GM21528 (cell line): ENCODE measurements at regions not wholly inside any gene's neighbourhood (a gene's known extent, or its start where the extent isn't known, plus 50 kb on each side); places are given as distances from the start of the nearest gene placed in this dataset.

Source experiments
- ATAC-seq: cut with Tn5 transposase; IDR thresholded peaks from one replicate; pipeline ENCODE4 v1.9.1; 2021; ENCODE audit warnings: mild to moderate bottlenecking, moderate library complexity; ENCODE audit not compliant: unreplicated experiment, low FRiP score

DNA sequence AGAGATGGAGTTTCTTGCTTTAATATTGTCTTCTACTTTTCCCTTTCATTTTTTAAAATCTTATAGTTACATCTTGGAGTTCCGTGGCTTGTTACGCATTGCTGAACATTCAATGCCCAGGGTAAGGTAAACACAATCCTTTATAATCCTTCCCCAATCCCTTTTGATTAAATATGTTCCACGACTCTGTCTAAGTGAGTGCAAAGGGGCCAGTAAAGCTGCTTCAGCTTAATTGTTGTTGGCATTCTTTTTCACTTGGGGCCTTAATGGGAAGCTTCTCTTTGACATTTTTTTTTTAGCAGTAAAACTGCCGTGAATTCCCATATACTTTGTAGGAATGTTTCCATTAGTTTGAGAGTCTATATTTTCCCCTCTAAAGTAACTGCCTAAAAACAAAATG lies 1028.1 kb downstream of the C4orf33 start:
- no peak for ATAC-seq

DNA sequence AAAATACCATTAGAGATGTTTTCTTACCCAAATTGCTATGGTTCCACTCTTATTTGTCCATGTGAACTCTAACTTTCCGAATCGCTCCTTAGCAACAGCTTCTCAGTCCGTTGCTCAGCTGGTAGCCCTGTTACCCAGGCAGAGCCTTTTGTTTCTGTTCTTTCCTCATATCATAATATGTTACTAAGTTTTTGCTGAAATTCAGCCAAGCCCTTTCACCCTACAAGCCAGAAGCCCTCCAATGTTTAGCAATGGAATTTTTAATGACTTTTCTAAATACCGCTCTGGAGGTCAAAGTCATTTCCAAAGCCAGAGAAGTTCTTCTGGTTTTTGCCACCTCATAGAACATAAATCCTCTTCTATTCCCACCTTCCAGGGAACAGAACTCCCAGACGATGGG lies 1029.5 kb downstream of the C4orf33 start:
- no peak for ATAC-seq

DNA sequence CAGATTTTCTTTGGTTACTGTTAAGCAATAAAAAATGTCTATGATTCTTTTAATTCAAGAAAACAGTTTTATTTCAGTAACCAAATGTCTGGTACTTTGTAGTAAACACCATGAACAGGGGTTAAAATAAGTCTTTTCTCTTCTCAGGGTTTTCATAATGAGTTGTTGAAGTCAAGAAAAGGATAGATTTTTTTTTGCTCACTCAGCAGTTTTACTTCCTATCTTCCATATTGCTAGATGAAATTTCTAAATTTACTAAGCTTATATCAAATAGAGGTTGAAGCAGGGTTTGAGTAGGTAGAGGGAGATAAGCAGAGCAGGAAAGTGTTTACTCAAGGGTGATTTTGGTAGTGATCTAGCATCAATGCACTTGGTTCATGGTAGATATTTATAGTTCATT lies 1031.3 kb downstream of the C4orf33 start:
- no peak for ATAC-seq

DNA sequence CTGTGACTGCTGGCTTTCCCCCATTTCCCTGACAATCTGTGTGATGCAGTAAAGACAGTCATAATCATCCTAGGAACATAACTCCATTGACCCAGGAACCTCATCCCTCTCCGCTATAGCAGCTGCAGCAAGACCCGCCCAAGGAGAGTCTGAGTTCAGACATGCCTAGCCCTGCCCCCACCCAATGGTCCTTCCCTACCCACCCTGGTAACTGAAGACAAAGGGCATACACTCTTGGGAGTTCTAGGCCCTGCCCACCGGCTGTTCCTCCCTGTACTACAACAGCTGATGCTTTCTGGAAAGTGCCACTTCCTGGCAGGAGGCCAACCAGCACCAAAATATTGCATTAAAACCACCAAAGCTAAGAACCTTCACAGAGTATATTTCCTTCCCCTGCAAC lies 1035.6 kb downstream of the C4orf33 start:
- no peak for ATAC-seq

DNA sequence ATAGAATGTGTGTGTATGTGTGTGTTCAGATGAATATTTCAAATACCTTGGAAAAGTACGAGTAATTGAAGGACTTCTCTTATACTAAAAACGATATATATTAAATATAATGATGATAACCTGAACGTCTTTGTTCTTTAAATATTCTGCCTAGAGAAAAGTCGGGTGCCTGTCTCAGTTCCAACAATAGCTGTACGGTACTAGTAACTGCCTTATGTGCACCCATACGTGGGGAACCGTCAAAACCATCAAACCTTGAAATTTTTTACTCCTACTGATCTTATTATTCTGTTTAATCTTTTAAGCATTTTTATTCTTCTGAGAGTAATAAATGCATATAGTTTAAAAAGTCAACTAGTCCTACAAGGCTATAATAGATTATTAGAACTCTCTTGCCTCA lies 1045.7 kb downstream of the C4orf33 start:
- ATAC-seq = no peak

DNA sequence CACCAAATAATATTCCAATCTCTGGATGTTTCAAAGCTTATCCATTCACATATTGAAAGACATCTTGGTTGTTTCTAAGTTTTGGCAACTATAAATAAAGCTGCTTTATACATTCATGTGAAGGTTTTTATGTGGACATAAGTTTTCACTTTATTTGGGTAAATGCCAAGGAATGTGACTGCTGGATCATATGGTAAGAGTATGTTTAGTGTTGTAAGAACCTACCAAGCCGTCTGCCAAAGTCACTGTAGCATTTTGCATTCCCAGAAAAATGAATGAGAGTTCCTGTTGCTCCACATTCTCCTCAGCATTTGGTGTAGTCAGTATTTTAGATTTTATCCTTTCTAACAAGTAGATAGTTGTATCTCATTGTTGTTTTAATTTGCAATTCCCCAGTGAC lies 1047.7 kb downstream of the C4orf33 start:
- ATAC-seq = no peak

DNA sequence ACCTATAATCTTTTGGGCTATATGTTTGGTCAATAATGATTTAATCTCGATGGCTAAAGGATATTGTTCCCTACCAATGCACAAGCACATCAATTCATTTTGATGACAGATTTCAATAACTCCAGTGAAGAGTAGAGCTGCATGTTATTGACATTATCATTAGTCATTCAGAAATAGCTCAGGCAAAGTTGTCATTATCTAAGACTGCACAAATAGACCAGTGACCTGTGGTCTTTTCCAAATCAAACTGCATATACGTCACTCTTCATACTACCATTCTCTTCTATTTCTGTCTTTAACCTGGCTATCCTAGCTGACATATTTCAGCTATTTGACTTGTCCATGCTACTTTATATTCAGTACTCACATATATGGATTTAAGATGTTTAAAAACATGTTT lies 1050.8 kb downstream of the C4orf33 start:
- ATAC-seq = no peak

DNA sequence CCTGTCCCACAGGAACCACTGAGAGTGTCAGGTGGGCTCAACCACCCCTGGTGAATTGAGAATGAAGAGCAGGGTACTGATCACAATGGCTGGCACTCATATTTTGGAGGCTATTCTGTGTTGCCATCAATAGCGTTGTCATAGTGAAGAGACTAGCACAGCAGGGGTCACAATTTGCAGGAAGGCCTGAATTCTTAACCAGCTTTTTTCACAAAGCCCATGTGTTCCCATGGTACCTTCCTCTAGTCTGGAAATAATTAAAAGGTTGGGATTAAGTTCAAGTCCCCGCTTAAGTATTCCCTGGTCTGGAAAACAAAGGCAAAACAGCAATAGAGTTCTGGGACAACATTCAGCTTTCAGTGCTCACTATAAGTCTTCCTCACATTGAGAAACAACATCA lies 1051.7 kb downstream of the C4orf33 start:
- ATAC-seq = no peak

DNA sequence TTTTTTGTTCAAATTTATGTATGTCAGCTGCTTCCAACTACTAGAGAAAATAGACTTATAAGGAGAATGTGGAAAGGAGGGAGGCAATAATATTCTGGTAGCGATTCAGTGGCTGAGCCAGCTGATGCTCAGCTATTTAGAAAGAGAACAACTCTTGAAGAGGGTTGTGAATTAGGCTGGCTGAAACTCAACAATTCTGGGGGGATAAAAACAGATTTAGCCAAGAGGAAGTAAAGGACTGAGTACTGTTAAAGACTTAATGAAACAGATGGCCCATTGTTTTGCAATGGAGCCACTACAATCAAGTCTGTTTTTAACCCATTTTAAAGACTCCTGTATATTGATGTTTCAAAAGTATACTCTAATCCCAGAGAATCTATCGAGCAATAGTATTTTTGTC lies 1058.9 kb downstream of the C4orf33 start:
- no peak for ATAC-seq

DNA sequence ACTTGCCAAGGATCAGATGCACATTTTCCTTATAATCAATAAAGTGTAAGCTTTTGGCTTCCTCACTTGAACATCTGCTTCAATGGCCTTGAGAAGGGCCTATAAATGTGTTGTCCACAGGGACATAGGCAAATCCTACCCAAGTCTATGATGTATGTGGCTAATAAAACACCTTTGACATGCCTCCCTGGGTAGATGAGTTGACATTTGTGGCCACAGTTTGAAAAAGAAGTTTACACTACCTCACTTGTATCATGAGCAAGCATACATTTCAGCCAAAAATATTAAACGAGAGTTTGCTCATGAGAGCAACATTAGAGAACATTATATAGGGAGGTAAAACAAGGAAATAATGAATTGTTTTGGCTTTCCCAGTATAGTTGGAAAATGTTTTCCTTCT lies 1067.7 kb downstream of the C4orf33 start:
- ATAC-seq = no peak

DNA sequence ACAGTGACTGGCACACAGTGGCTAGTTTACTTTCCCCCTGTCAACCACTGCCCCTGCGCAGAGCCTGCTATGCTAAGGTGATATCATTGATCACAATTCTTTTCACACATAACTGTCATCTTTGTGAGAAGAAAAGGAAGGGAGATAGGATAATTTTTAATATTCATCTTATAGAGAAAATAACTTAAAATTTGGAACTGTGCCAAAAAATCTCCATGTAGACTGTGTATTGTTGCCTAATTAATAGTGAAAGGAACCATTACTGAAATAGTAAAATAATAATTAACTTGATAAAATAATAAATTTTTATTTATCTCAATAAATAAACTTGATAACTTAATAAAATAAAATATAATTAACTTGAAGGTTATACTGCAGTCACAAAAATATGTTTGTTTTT lies 1069.4 kb downstream of the C4orf33 start:
- no peak for ATAC-seq

DNA sequence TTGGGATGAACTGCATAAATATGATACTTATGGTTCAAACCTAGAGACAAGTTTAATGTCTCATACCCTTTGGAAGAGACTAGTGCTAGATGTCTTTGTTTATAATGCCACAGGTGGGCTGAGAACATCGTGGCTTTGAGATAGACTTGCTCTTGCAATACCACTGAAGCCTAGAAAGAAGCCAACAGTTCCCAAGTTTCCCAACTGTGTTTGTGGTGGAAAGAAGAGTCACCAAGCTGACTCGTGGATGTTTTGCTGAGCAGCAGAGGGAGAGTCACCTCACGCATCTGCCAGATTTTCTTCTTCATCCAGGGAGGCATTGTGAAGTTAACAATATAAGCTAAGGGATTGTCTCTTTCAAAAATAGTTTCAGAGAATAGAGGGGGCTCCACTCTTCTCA lies 1076.2 kb downstream of the C4orf33 start:
- no peak for ATAC-seq

DNA sequence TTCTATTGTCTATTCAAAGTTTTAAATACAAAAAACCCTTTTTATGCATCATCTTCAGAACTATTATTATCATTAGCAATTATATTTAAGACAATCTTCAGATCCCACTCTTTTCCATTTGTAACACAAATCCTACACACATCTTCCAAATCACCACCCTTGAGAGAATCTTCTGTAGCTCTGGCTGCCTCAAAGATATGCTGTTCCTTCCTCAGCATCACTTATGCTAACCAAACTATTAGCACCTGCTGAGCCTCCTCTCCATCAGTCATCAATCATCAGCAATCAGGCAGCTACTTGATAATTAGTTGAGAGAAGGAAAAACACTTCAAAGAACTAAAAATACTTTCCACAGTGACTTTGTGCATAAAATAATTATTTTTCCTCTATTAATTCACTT lies 1082.2 kb downstream of the C4orf33 start:
- no peak for ATAC-seq

DNA sequence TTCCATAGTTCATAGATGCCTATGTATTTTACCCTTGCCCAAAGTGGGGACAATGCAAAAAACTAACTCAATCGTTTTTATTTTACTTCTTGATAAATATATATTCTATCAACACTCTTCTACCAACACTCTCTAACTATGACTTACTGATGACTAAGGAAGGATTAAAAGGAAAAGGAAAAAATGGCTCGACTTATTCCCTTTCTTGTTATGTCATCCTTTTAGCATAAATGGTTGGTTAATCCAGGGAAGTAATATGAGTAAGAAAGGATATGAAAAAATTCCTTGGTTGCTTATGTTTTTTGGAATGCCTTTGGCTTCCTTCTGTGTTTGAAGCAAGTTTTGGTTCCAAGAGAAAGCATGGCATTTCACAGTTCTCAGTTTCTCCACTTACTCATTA lies 1087.1 kb downstream of the C4orf33 start:
- ATAC-seq = no peak

DNA sequence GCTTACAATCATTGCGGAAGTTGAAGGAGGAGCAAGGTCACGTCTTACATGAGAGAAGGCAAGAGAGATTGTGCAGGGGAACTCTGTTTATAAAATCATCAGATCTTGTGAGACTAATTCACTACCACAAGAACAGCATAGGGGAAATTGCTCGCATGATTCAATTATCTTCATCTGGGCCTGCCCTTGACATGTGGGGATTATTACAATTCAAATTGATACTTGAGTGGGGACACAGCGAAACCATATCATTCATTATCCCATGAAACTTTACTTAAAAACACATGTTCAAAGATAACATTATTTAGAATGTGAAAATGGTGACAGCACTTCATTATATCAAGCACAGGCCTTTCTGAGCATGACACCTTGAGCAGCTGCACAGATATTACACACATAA lies 1087.8 kb downstream of the C4orf33 start:
- ATAC-seq = no peak

DNA sequence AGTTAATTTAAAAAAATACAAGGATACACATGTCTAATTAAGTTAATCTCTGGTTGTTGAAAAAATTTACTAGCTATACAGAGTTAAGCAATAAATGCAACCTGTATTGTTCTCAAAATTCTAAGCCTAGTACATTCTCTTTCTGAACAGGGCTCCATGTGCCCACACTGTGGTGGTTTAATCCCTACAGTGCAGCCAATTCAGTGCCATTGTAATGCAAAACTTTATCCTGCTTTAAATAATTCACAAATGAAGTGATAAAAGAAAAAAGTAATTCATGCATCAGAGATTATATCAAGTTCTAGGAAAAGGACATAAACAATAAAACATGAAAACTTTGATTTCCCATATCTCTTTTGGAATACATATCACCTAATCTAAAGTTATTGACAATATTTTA lies 1089.2 kb downstream of the C4orf33 start:
- ATAC-seq = no peak

DNA sequence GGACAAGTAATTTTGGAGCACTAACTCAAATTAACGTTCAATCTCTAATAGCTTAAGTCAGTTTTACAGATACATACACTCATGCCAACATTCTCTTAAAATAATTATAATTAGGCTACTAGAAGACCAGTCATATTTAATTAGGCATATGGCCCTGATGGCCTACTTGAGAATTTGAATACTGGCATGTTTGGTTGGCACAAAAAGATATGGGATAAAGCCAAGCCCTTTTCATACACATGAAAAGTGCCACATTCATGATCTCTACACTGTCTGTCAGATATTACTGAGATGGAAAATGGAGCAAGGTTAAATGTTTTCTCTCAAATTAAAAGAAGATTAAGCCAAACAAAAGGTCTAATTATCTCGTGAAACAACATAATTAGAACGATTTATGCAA lies 1091.0 kb downstream of the C4orf33 start:
- ATAC-seq = no peak

DNA sequence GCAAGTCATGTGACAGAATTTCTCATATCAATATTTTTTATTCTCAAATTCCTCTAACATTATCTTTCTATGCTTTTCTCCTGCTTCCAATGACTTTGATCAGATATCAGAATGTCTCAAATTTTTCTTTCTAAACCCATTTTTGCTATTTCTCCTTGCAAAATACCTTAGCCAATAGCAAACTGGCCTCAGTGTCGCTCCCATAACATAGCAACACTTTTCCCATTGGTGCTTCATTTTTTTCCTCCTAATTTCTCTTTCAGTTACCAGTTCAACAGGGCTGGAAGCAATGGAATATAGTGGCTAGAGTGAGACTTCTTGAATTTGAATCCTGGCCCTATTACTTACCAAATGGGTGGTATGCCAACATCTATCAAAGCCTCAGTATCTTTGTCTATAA lies 1091.6 kb downstream of the C4orf33 start:
- ATAC-seq = no peak

DNA sequence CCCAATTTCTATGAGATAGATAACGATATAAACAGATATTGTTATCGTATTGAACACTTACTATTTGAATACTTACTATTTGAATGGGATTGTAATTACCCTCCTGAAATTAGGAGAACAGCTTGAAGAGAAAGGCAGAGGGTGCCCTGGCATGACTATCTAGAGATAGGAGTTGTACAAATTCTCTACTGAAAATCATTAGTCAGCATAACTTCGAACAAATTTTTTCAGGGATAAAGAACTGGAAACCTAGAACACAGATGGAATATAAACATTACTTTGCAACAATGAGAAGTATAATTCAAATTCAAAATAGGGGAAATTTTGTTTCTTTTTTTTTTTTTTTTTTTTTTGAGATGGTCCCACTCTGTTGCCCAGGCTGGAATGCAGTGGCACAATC lies 1096.8 kb downstream of the C4orf33 start:
- ATAC-seq = no peak

DNA sequence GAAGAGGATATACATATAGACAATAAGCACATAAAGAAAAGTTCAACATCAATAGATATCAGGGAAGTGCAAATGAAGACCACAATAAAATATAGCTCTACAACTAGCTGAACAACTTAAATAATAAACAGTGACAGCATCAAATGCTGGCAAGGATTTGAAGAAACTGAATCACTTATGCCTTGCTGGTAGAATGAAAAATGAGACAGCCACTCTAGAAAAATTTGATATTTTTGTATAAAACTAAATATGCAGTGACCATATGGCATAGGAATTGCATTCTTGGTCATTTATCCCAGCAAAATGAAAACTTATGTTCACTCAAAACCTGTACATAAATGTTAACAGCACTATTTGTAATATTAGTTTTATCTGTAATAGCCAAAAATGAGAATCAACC lies 1102.0 kb downstream of the C4orf33 start:
- no peak for ATAC-seq

DNA sequence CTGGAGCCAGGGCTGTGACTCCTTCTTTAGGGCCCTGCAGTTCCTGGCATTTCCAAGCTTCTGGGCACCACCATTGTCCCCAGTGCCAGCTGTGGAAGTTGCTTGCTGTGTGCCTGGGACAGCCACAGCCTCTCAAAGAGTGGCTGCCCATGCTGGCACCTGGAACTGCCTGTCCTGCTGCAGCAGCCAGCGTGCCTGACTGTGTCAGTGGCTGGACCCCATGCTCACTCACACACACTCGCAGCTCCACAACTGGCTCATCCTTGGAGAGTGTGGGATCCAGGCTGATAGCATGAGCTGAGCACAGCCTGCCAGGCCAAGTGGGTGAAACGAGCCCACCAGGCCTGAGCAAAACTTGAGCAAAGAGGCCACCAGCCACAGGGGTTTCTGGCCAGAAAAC lies 1107.6 kb downstream of the C4orf33 start:
- no peak for ATAC-seq

DNA sequence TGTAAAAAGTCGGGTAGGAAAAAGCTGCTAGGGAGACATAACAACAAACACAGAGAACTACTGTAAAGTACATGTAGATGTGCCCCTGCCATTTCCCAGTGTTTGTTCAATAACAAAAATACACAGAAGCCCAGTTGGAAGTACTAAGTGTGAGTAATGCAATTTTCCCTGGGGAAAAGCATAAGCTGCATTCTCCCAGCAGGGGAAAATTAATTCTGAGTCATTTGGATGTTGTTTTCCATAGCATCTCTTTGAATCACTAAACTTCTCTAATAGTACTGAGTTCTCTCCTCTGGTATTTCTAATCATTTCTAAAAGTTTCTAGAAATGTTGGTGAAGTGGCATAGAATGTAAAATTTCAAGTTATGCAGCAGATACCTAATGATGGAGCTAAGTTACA lies 1114.9 kb downstream of the C4orf33 start:
- ATAC-seq = no peak

DNA sequence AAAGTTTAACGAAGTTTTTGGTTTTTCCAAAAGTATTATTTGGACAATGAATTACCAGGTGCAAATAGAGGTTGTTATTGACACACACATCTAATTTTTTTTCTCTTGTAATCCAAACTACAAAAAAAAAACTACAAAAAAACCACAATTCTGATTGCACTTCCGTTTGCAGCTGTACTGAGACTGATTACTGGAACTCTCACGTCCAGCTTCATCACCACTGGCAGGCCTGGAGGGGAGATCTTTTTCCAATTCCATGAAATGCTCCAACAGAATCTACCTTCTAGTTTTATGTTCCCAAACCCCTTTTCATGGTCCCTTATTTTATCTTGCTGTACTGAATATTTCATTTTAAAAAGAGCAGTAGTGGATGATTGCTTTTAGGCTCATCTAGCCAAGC lies 1118.3 kb downstream of the C4orf33 start:
- no peak for ATAC-seq
